HG03565 (cell line): ENCODE measurements at regions not wholly inside any gene's neighbourhood (a gene's known extent, or its start where the extent isn't known, plus 50 kb on each side); places are given as distances from the start of the nearest gene placed in this dataset.

Source experiments
- ATAC-seq: cut with Tn5 transposase; IDR thresholded peaks from one replicate; pipeline ENCODE4 v1.9.1; 2021; ENCODE audit warnings: mild to moderate bottlenecking, moderate library complexity; ENCODE audit not compliant: unreplicated experiment

GRCh38 chr17:36885153-36885735 lies 52.0 kb upstream of the LHX1 start:
- ATAC-seq: no peak

DNA sequence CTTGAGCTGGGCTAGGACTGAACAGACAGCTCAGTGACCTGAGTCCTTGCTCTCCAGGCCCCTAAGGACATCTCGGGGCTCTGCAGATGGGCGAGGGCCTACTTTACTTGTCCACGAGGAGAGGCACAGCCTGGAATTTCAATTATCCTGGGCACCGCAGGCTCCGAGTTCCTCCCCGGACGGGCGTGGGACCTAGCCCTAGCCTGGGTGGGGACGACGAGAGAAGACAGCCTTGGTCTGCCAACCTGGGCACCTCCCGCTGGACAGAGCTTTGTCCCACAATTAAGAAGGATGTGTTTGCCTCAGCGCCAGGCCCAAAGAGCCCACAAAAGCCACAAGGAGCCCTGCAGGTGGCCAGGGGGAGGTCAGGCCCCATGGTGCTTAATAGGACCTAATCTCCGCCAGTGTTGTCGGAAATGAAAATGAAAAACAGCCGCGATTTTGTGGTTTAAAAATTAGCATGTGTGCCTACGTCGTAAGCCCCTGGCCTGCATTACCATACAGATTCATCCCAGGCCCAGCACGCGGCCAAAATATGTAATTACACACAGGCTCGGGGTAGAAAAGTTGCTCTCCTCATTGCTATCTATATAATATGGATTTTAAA lies 51.4 kb upstream of the LHX1 start:
- ATAC-seq: no peak
